ENCODE measurements at regions not wholly inside any gene's neighbourhood (a gene's known extent, or its start where the extent isn't known, plus 50 kb on each side); places are given as distances from the start of the nearest gene placed in this dataset.

DNA sequence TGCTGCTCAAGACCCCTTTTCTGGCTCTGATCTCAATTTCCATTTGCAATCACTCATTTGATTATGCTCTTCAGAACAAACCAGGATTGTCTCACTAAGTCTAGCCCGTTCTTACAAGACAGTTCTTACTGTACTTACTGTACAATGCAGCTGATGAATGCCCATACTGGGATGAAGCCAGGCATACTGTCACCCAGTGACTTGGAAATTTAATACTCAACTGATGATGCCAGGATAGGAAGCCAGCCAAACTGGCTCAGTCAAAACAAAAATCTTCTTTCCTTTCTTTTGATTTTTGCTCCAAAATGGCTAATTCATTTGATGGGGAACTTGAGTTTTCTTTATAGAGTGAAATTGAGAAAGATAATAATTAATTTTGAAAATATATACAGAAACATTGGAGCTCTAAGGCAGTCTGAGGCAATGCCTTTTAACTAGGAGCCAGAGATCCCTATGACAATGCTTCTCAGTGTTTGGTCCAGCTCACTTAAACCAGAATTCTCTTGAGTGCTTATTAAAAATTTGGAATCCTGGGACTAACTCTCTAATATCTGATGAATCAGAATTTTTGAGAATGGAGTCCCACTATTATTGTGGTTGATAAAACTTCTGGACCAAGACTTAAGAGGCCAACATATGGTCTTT is 265.6 kb upstream of the THBS1 start (continued):
- no peak for TF ChIP-seq HDAC2 (IDR thresholded peaks at IDR 0.05; ENCODE audit: borderline replicate concordance in 1 of 2, low read depth in 2 of 2, low read length in 2 of 2)
- TF ChIP-seq, protein P1, sequence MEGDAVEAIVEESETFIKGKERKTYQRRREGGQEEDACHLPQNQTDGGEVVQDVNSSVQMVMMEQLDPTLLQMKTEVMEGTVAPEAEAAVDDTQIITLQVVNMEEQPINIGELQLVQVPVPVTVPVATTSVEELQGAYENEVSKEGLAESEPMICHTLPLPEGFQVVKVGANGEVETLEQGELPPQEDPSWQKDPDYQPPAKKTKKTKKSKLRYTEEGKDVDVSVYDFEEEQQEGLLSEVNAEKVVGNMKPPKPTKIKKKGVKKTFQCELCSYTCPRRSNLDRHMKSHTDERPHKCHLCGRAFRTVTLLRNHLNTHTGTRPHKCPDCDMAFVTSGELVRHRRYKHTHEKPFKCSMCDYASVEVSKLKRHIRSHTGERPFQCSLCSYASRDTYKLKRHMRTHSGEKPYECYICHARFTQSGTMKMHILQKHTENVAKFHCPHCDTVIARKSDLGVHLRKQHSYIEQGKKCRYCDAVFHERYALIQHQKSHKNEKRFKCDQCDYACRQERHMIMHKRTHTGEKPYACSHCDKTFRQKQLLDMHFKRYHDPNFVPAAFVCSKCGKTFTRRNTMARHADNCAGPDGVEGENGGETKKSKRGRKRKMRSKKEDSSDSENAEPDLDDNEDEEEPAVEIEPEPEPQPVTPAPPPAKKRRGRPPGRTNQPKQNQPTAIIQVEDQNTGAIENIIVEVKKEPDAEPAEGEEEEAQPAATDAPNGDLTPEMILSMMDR (IDR thresholded peaks at IDR 0.05; ENCODE audit: control extremely low read depth in 1 of 3, insufficient read depth in 1 of 3, low read depth in 1 of 3, low read length in 3 of 3) = no peak
- no peak for TF ChIP-seq POLR2AphosphoS5 (IDR thresholded peaks at IDR 0.05; ENCODE audit: low read depth, low read length)
- TF ChIP-seq, protein P2, sequence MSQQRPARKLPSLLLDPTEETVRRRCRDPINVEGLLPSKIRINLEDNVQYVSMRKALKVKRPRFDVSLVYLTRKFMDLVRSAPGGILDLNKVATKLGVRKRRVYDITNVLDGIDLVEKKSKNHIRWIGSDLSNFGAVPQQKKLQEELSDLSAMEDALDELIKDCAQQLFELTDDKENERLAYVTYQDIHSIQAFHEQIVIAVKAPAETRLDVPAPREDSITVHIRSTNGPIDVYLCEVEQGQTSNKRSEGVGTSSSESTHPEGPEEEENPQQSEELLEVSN (IDR thresholded peaks at IDR 0.05) = no peak
- TF ChIP-seq, protein P3, sequence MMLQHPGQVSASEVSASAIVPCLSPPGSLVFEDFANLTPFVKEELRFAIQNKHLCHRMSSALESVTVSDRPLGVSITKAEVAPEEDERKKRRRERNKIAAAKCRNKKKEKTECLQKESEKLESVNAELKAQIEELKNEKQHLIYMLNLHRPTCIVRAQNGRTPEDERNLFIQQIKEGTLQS (IDR thresholded peaks at IDR 0.05; ENCODE audit: insufficient read depth, low read depth, low read length) = no peak
- TF ChIP-seq YY1 (IDR thresholded peaks at IDR 0.05; ENCODE audit: low read depth, low read length) = no peak
- TF ChIP-seq, protein P4, sequence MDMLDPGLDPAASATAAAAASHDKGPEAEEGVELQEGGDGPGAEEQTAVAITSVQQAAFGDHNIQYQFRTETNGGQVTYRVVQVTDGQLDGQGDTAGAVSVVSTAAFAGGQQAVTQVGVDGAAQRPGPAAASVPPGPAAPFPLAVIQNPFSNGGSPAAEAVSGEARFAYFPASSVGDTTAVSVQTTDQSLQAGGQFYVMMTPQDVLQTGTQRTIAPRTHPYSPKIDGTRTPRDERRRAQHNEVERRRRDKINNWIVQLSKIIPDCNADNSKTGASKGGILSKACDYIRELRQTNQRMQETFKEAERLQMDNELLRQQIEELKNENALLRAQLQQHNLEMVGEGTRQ (IDR thresholded peaks at IDR 0.05; ENCODE audit: low read length) = no peak
- TF ChIP-seq MAFK (IDR thresholded peaks at IDR 0.05; ENCODE audit: low read depth, low read length) = no peak
